Gastrocnemius medialis (tissue), 4 donors: ENCODE measurements at regions not wholly inside any gene's neighbourhood (a gene's known extent, or its start where the extent isn't known, plus 50 kb on each side); places are given as distances from the start of the nearest gene placed in this dataset.

Experiments
- ATAC-seq, 2 donors: fragments of 150-250 bp; one replicate each; pipeline ENCODE4 v1.9.1; 2016
- DNase-seq, 2 donors: peaks; one replicate each; pipeline ENCODE4 v3.0.0-alpha.2; 2019
- H3K27ac ChIP-seq, 4 donors: fragments of 200-600 bp; sonication (generic); 1 replicate in 1 of 4; 2 replicates in 3 of 4; pipeline ENCODE4 v1.5.1; 2016 to 2018; ENCODE audit warnings: mild to moderate bottlenecking in 2 of 4, moderate library complexity in 1 of 4
- H3K27me3 ChIP-seq, 3 donors: fragments of 200-600 bp; sonication (generic) in 2 of 3; 1 replicate in 1 of 3; 2 replicates in 2 of 3; pipeline versions ENCODE4 v1.5.1 to v1.6.0; 2016 to 2019; ENCODE audit warnings: mild to moderate bottlenecking in 1 of 3, moderate library complexity in 1 of 3
- H3K36me3 ChIP-seq, 2 donors: fragments of 200-600 bp; sonication (generic) in 1 of 2; one replicate each; pipeline ENCODE4 v1.5.1; 2017 to 2018
- H3K4me1 ChIP-seq, 2 donors: fragments of 200-600 bp; sonication (generic) in 1 of 2; one replicate each; pipeline ENCODE4 v1.5.1; 2016 to 2017; ENCODE audit warnings: mild to moderate bottlenecking in 2 of 2
- H3K4me3 ChIP-seq, 4 donors: fragments of 200-600 bp; sonication (generic) in 3 of 4; 1 replicate in 1 of 4; 2 replicates in 3 of 4; pipeline ENCODE4 v1.5.1; 2016 to 2019; ENCODE audit warnings: mild to moderate bottlenecking in 2 of 4
- H3K9me3 ChIP-seq, 3 donors: fragments of 200-600 bp; sonication (generic) in 2 of 3; 1 replicate in 1 of 3; 2 replicates in 2 of 3; pipeline ENCODE4 v1.5.1; 2016 to 2019
- CTCF ChIP-seq, 5 experiments: fragments of 450-650 bp in 3 of 5; fragments of 200-600 bp in 2 of 5; sonication (generic) in 2 of 5; IDR thresholded peaks in 4 of 5; conservative IDR thresholded peaks in 1 of 5; 1 replicate in 4 of 5; 2 replicates in 1 of 5; pipeline ENCODE4 v1.5.1; 2016 to 2019; ENCODE audit warnings: antibody characterized with exemption in 5 of 5, mild to moderate bottlenecking in 3 of 5, moderate library complexity in 3 of 5
- POLR2A ChIP-seq, 2 donors: fragments of 450-650 bp; IDR thresholded peaks; one replicate each; pipeline ENCODE4 v1.6.1; 2017; ENCODE audit warnings: antibody characterized with exemption in 2 of 2, mild to moderate bottlenecking in 2 of 2, moderate library complexity in 2 of 2
- in situ Hi-C, 4 donors: fragments of 200-750 bp; cut with MboI; loops; one replicate each; pipeline versions ENCODE4 v1.15.0 to v1.8.0; 2017; ENCODE audit warnings: low sequenced_read_pairs in 4 of 4
- intact Hi-C: fragments of 100-400 bp; cut with DNase I; formaldehyde crosslinking; loops from one replicate; pipeline ENCODE4 v1.15.1; 2023; ENCODE audit warnings: low total_unique reads

DNA sequence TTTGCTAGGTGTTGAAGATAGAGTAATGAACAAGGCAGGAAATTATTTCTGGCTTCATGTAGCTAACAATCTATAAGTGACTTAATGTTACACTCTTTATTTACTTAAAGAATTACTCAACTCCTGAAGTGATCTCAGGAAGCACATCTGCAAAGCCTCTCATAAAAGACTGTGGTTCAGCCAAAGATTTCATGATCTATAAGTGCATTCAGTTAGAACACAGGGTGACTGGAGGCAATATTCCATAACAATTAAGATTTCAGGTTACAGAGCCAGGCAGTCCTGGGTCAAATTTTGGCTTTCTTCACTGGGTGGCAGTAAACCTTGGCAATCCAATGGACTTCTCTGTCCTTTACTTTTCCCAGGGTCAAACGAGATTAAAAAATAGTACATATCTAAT, 204.0 kb downstream of the TPBG start:
- Histone ChIP-seq H3K9me3 (no peaks in the 10 kb centered on the region), H3K4me1 (no peaks in the 10 kb centered on the region), H3K4me3 (no peak overlapping the region), H3K27ac (no peak overlapping the region), H3K36me3 (no peaks in the 10 kb centered on the region), H3K27me3 (no peaks in the 10 kb centered on the region)
- in situ Hi-C loops (no loop called here), intact Hi-C loops (no loop called here)
- no peak for ATAC-seq
- no peak for DNase-seq
- TF ChIP-seq POLR2A (IDR thresholded peaks at IDR 0.05) (no peak), CTCF (IDR thresholded peaks at IDR 0.05 in 4 of 5, conservative IDR thresholded peaks at IDR 0.05 in 1 of 5) (no peak)

DNA sequence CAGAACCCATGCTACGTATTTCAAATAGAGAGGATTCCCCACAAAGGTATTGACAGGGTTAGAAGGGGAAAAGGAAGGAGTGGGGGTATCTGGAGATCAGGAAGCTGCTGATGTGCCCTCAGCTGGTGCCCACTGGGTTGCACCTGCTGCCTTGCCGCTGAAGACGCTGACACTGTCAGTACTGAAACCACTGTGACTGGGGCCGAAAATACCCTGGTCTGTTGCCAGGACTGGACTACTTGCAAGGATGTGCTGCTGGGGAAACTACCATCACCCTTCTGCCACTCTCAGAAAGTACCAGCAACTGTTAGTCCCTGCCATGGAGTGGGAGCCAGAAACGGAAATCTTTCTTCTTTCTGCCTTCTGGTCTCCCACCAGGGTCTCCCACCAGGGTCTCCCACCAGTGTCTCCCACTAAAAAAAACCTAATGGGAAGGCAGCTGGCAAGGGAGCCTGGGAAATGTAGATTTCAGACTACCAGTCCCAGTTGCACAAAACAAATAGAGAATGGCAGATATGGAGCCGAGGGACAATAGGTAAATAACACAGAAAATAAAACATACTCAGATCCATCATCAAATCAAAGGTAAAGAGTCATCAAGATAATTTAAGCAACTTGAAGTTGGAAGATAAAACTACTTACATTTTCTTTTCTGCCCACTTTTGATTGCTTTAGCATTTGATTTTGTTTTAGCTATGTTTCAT, 204.8 kb downstream of the TPBG start:
- TF ChIP-seq POLR2A (IDR thresholded peaks at IDR 0.05) (no peak), CTCF (IDR thresholded peaks at IDR 0.05 in 4 of 5, conservative IDR thresholded peaks at IDR 0.05 in 1 of 5) (no peak)
- ATAC-seq (no peak), DNase-seq (no peak)
- Histone ChIP-seq H3K27ac (no peak overlapping the region), H3K27me3 (no peaks in the 10 kb centered on the region), H3K4me1 (no peaks in the 10 kb centered on the region), H3K4me3 (no peak overlapping the region), H3K9me3 (no peaks in the 10 kb centered on the region), H3K36me3 (no peaks in the 10 kb centered on the region)
- intact Hi-C loops (no loop called here), in situ Hi-C loops (no loop called here)

- Histone ChIP-seq H3K27me3 (no peaks in the 10 kb centered on the region), H3K36me3 (no peaks in the 10 kb centered on the region), H3K4me1 (no peaks in the 10 kb centered on the region), H3K9me3 (no peaks in the 10 kb centered on the region), H3K4me3 (no peak overlapping the region), H3K27ac (no peak overlapping the region)
- ATAC-seq (no peak), DNase-seq (no peak)
- intact Hi-C loops (no loop called here), in situ Hi-C loops (no loop called here)
- TF ChIP-seq POLR2A (IDR thresholded peaks at IDR 0.05), result no peak
- no peak for TF ChIP-seq CTCF (IDR thresholded peaks at IDR 0.05 in 4 of 5, conservative IDR thresholded peaks at IDR 0.05 in 1 of 5)
Observed at GRCh38 chr6:82569022-82569421, 205.4 kb downstream of the TPBG start.

- H3K9me3 ChIP-seq, result no peaks in the 10 kb centered on the region
- H3K4me3 ChIP-seq, result no peak overlapping the region
- no peaks in the 10 kb centered on the region for H3K36me3 ChIP-seq
- no peaks in the 10 kb centered on the region for H3K27me3 ChIP-seq
- no peaks in the 10 kb centered on the region for H3K4me1 ChIP-seq
- in situ Hi-C loops (no loop called here), intact Hi-C loops (no loop called here)
- ATAC-seq (no peak), DNase-seq (no peak)
- no peak for TF ChIP-seq CTCF (IDR thresholded peaks at IDR 0.05 in 4 of 5, conservative IDR thresholded peaks at IDR 0.05 in 1 of 5)
- H3K27ac ChIP-seq, result no peak overlapping the region
Observed at GRCh38 chr6:82570083-82570482, 206.5 kb downstream of the TPBG start.

- Histone ChIP-seq H3K36me3 (no peaks in the 10 kb centered on the region), H3K9me3 (no peaks in the 10 kb centered on the region), H3K27ac (no peak overlapping the region), H3K4me3 (no peak overlapping the region), H3K4me1 (no peaks in the 10 kb centered on the region), H3K27me3 (no peaks in the 10 kb centered on the region)
- no peak for DNase-seq
- no peak for ATAC-seq
- TF ChIP-seq CTCF (IDR thresholded peaks at IDR 0.05 in 4 of 5, conservative IDR thresholded peaks at IDR 0.05 in 1 of 5), result no peak
- no peak for TF ChIP-seq POLR2A (IDR thresholded peaks at IDR 0.05)
- intact Hi-C loops, result no loop called here
- in situ Hi-C loops, result no loop called here
Observed at GRCh38 chr6:82571455-82571854, 207.8 kb downstream of the TPBG start.
